ENCODE measurements at regions not wholly inside any gene's neighbourhood (a gene's known extent, or its start where the extent isn't known, plus 50 kb on each side); places are given as distances from the start of the nearest gene placed in this dataset.

DNA sequence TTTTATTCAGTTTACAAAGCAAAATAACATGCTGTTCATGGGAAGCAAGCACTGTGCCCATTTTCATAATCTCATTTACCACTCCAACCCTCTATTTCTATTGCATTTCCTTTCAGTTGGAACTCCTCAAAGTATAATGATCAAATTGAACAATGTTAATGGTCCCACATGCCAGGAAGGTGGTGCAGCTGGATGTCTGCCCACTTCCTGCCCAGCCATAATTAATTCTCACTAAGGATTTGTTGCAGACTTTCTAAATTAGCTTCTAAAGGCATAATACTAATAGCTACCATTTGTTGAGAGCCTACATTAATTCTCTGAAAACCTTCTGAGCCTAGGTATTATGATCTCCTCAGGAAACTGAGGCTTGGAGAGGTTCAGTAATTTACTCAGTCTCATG lies 316.1 kb upstream of the TPM1 start:
- H3K27ac Mint-ChIP-seq, result no peak overlapping the region
- no peaks in the 10 kb centered on the region for H3K36me3 Mint-ChIP-seq
- no peak overlapping the region for H3K4me3 Mint-ChIP-seq
- no peaks in the 10 kb centered on the region for H3K9me3 Mint-ChIP-seq (ENCODE audit: low read depth)
- no peaks in the 10 kb centered on the region for H3K4me1 Mint-ChIP-seq (ENCODE audit: low read depth)
- no peaks in the 10 kb centered on the region for H3K27me3 Mint-ChIP-seq

DNA sequence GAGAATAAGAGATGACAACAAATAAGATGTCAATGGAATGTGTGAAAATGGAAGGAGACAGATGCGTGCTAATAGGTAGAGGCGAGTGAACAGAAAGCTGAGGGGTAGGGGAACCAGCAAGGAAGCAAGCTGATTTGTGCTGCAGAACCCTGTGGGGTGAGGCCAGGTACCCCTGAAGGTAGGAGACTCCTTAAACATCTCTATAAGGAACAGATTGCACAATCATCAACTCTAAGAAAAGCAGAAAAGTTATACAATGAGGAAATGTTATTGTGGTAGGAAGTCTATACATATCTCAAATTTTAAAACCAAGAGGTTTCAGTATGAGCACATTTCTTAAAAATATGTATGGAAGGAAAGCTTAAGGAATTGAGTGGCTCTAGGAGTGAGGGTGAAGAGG lies 315.0 kb upstream of the TPM1 start:
- Mint-ChIP-seq H3K36me3 (no peaks in the 10 kb centered on the region), H3K27me3 (no peaks in the 10 kb centered on the region), H3K27ac (no peak overlapping the region), H3K4me1 (ENCODE audit: low read depth) (no peaks in the 10 kb centered on the region), H3K4me3 (no peak overlapping the region), H3K9me3 (ENCODE audit: low read depth) (no peaks in the 10 kb centered on the region)

DNA sequence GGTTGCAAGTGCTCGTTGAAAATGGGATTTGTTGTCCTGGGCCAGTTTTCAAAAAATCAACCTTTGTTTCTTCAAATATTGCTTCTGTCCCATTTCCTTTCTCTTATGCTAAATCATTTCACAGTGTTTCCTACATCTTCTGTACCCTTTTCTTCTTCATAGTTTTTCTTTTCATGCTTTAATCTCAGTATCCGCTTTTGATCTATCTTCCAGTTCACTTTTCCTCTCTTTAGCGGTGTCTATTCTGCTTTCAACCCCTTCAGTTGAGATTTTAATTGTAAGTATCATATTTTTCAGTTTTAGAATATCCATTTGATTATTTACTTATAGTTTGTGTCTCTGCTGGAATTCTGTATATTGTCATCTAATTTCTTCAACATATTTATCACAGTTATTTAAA lies 311.7 kb upstream of the TPM1 start:
- no peak overlapping the region for H3K4me3 Mint-ChIP-seq
- H3K27me3 Mint-ChIP-seq, result no peaks in the 10 kb centered on the region
- H3K27ac Mint-ChIP-seq, result no peak overlapping the region
- H3K36me3 Mint-ChIP-seq, result peaks cover 2% of the 10 kb centered on the region
- no peaks in the 10 kb centered on the region for H3K9me3 Mint-ChIP-seq (ENCODE audit: low read depth)
- H3K4me1 Mint-ChIP-seq (ENCODE audit: low read depth), result no peaks in the 10 kb centered on the region

DNA sequence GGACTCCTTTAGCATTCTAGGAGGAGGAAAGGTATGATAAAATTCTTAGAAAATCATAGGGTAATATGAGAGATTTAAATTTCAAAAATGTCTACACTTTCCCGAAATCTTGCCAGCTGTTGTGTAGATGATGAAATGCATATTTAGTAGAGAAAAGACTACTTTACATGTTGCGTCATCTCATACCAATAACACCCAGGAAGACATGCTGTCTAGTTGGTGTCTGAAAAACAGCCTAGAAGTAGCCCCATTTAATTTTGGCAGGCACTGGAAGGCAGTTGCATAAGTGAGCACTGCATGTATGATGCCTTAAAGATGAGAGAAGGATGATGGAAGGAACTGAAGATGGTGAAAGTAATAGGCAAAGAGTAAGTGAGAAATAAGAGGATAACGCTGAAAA lies 310.5 kb upstream of the TPM1 start:
- H3K36me3 Mint-ChIP-seq, result peaks cover 2% of the 10 kb centered on the region
- no peak overlapping the region for H3K4me3 Mint-ChIP-seq
- no peak overlapping the region for H3K27ac Mint-ChIP-seq
- H3K27me3 Mint-ChIP-seq, result no peaks in the 10 kb centered on the region
- no peaks in the 10 kb centered on the region for H3K4me1 Mint-ChIP-seq (ENCODE audit: low read depth)
- H3K9me3 Mint-ChIP-seq (ENCODE audit: low read depth), result no peaks in the 10 kb centered on the region

DNA sequence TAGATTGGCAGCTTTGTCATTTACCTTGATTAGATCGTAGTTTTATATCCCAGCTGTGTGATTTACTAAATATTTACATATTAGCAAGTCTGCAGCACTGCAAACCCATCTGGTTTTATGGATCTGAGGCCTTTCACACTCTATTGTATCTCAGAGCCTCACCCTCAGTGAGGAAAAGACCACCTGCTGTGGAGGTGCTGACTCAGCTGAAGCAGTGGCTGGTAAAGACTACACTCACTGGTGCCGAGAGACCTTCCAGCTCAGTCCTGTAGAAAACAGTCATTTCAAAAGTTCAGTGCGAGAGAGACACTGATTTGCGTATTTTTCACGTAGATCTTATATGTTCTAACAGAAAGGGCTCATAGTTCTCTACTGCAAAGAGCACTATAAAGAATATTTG lies 307.8 kb upstream of the TPM1 start:
- Mint-ChIP-seq H3K4me1 (ENCODE audit: low read depth) (no peaks in the 10 kb centered on the region), H3K36me3 (peaks cover 2% of the 10 kb centered on the region), H3K27ac (no peak overlapping the region), H3K27me3 (no peaks in the 10 kb centered on the region), H3K4me3 (no peak overlapping the region), H3K9me3 (ENCODE audit: low read depth) (no peaks in the 10 kb centered on the region)

DNA sequence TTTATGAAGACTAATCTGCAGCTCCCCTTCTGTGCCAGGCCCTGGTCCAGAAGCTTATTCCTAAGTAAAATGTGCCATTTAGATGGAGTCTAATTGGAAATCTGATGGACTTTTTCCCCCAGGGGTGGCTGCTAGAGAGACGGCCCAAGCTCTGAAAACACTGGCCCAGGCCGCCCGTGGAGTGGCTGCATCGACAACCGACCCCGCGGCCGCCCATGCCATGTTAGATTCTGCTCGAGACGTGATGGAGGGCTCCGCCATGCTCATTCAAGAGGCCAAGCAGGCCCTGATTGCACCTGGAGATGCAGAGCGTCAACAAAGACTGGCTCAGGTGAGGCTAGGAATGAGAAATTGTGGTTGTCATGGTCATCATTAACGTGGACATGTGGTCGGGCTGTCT lies 305.8 kb upstream of the TPM1 start:
- peaks cover 2% of the 10 kb centered on the region for H3K36me3 Mint-ChIP-seq
- no peak overlapping the region for H3K4me3 Mint-ChIP-seq
- H3K9me3 Mint-ChIP-seq (ENCODE audit: low read depth), result no peaks in the 10 kb centered on the region
- no peak overlapping the region for H3K27ac Mint-ChIP-seq
- no peaks in the 10 kb centered on the region for H3K4me1 Mint-ChIP-seq (ENCODE audit: low read depth)
- no peaks in the 10 kb centered on the region for H3K27me3 Mint-ChIP-seq

DNA sequence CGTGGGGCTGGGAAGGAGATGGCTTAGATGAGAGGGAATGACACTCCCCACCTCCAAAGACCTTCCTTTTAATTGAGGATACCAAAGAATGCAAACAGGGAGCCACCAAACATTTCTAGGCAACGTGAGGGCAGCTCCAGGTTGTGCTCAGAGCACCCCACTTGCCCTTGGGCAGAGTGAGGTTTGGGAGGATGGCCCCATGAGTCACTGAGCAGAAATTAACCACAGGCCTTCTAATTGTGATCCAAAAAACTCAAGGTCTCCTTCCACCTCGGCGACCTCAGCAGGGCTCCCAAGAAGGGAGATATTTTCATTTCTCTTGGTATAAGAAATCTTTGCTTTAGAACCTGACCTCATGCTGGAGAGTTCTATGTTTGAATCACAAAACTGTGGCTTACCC lies 305.0 kb upstream of the TPM1 start:
- peaks cover 2% of the 10 kb centered on the region for H3K36me3 Mint-ChIP-seq
- H3K4me3 Mint-ChIP-seq, result no peak overlapping the region
- peaks cover 6% of the 10 kb centered on the region for H3K4me1 Mint-ChIP-seq (ENCODE audit: low read depth)
- H3K9me3 Mint-ChIP-seq (ENCODE audit: low read depth), result no peaks in the 10 kb centered on the region
- H3K27me3 Mint-ChIP-seq, result no peaks in the 10 kb centered on the region
- H3K27ac Mint-ChIP-seq, result no peak overlapping the region

DNA sequence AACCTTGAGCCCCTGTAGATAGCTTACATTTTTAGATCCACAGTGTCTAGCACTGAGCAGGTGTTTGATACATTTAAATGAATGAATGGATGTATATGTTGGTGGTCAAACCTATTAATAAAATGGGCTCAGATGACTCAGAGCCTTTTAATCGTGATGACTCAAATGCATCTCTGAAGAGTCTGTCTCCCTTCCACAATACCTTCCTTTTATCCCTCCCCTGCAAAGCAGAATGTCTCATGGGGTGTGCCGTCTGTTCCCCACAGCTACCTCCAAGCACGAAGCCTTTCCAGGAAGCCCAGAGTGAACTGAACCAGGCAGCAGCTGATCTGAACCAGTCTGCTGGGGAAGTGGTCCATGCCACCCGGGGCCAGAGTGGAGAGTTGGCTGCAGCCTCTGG lies 303.5 kb upstream of the TPM1 start:
- H3K4me3 Mint-ChIP-seq, result no peak overlapping the region
- H3K27me3 Mint-ChIP-seq, result no peaks in the 10 kb centered on the region
- peaks cover 2% of the 10 kb centered on the region for H3K36me3 Mint-ChIP-seq
- no peaks in the 10 kb centered on the region for H3K9me3 Mint-ChIP-seq (ENCODE audit: low read depth)
- H3K27ac Mint-ChIP-seq, result no peak overlapping the region
- H3K4me1 Mint-ChIP-seq (ENCODE audit: low read depth), result peaks cover 8% of the 10 kb centered on the region

DNA sequence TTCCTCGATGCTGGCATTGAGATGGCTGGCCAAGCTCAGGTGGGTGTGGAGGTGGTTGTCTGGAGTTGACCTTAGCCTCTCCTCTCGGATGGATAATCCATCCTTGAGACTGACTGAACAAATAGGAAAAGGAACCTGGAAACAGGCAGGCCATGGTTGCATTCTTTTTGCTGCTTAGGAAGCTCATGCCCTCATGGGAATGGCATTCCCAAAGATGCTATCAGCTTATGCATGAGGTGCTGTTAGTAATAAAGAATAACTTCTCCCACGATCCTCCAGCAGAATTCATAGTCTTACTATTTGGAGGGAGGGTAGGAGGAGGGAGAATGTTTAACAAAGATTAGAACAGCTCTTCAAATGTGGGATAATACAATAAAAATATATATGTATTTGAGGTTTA lies 303.0 kb upstream of the TPM1 start:
- H3K9me3 Mint-ChIP-seq (ENCODE audit: low read depth), result no peaks in the 10 kb centered on the region
- H3K4me3 Mint-ChIP-seq, result no peak overlapping the region
- no peaks in the 10 kb centered on the region for H3K27me3 Mint-ChIP-seq
- peaks cover 8% of the 10 kb centered on the region for H3K4me1 Mint-ChIP-seq (ENCODE audit: low read depth)
- peaks cover 2% of the 10 kb centered on the region for H3K36me3 Mint-ChIP-seq
- no peak overlapping the region for H3K27ac Mint-ChIP-seq

DNA sequence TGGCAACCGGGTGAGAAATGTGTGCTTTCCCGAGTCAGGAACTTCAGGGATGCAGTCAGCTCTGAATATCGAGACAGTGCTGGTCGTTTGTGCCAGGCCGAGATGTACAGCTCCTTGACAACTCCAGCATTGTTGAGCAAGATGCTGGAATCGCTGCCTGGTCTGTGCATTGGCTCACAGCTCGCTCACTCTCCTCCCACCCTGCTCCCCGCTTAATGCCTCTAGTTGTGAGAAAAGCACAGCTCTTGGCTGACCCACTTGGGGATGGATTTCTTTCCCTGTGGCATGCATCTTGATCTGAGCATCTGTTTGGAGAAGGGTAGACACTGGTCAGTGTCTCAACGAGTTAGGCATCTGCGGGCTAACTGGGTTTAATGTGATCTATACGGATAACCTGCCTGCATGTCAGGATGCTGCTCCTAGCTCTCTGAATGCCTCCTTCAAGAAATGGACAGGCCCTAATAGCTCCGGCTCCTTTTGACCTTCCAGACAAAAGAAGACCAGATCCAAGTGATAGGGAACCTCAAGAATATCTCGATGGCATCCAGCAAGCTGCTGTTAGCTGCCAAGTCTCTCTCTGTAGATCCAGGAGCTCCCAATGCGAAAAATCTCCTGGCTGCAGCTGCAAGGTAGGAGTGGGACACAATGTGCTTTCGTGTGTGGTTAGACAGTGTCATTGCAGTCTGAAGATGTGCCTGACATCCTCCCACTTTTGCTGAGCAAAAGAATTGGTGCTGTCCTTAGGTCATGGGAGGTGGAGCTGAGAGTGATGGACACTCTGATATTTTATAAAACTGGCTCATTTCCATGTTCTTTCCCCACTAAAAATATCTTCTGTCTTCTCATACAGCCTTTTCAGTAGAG lies 302.2 kb upstream of the TPM1 start:
- no peak overlapping the region for H3K27ac Mint-ChIP-seq

DNA sequence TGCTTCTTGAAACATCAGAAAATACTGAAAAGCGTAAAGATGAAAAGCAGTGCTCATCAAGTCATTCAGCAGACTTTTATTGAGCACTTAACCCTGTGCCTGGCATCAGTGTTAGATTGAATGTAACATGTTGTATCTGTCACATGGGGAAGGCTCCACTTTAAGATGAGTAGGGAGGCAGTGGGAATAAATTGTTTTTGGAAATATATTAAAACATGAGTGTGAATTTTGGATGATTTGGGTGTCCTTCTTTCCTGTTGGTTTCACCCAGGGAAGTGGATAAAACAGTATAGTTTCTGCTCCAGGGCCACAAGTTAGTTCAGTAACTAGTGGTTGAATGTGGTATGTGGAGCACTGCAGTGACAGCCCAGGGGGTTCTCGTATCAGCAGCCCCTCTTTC lies 301.4 kb upstream of the TPM1 start:
- Mint-ChIP-seq H3K9me3 (ENCODE audit: low read depth) (no peaks in the 10 kb centered on the region), H3K27me3 (peaks cover 1% of the 10 kb centered on the region), H3K27ac (no peak overlapping the region), H3K36me3 (no peaks in the 10 kb centered on the region), H3K4me3 (no peak overlapping the region), H3K4me1 (ENCODE audit: low read depth) (peaks cover 8% of the 10 kb centered on the region)

More for the DNA sequence above, 302.2 kb upstream of the TPM1 start:
- Mint-ChIP-seq H3K36me3 (peaks cover 2% of the 10 kb centered on the region), H3K4me1 (ENCODE audit: low read depth) (peaks cover 8% of the 10 kb centered on the region), H3K27me3 (peaks cover 1% of the 10 kb centered on the region), H3K9me3 (ENCODE audit: low read depth) (no peaks in the 10 kb centered on the region), H3K4me3 (no peak overlapping the region)

DNA sequence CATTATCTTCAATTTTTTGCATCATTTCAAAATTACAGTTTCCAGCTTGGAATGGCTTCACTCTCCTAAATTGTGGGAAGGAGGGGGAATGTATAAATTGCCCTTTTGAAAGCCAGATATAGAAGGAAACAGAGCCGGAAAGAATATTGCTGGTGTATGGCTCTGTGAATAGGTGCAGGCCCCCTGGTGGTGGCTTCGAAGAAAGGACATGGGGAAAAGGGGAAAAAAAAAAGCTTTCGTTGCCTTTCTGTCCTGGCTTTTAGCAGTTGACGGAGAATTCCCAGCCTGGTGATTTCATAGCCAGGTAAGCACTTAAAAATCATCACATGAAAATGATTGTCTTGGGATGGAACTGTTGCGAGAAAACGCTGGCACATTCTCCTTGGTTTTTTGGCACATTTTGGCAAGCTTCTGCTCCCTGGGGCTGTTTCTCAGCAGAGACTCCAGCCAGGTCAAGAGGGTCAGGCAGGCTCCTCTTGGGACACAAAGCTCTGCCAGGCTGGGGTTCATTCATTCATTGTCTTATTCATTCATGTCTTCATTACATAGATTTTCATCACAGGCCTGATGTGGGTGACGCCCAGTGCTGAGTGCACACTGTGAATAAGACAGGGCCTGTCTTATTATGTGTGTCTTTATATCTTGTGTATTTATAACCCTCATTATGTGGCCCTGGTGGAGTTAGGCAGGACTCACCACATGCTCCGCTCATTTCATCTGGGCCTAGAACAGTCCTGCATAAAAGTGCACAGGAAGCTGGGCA lies 300.0 kb upstream of the TPM1 start:
- Mint-ChIP-seq H3K27ac (no peak overlapping the region), H3K27me3 (peaks cover 1% of the 10 kb centered on the region), H3K36me3 (no peaks in the 10 kb centered on the region)

DNA sequence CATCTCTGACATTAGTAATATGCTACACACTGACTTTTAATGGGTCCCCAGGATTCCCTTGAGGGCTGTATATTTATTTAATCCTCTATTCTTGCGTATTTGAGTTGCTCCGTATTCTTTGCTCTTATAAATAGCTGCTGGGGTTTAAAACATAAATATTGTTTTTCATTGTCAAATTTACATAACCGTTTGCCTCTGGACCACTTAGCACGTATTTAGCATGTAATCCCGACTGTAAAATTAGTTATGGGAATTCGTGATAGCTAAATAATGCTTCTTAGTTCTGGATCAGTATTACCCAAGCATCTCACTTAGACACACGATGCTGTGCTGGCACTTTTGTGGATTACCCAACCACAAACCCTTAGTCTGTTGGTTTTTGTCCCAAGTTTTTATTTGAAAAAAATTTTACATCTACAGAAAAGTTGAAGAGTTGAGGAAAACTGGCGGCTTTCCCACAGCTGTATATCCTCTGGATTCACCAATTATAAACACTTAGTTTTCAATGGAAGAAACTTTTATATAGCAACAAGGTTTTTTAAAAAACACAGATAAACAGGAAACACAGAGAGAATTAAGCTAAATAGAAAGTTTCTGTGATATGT lies 296.8 kb upstream of the TPM1 start:
- peaks cover 1% of the 10 kb centered on the region for H3K27me3 Mint-ChIP-seq
- H3K36me3 Mint-ChIP-seq, result no peaks in the 10 kb centered on the region
- H3K27ac Mint-ChIP-seq, result no peak overlapping the region
- no peak overlapping the region for H3K4me3 Mint-ChIP-seq
- H3K9me3 Mint-ChIP-seq (ENCODE audit: low read depth), result no peaks in the 10 kb centered on the region
- peaks cover 8% of the 10 kb centered on the region for H3K4me1 Mint-ChIP-seq (ENCODE audit: low read depth)

More for the DNA sequence above, 300.0 kb upstream of the TPM1 start:
- peaks cover 8% of the 10 kb centered on the region for H3K4me1 Mint-ChIP-seq (ENCODE audit: low read depth)
- no peaks in the 10 kb centered on the region for H3K9me3 Mint-ChIP-seq (ENCODE audit: low read depth)
- no peak overlapping the region for H3K4me3 Mint-ChIP-seq

DNA sequence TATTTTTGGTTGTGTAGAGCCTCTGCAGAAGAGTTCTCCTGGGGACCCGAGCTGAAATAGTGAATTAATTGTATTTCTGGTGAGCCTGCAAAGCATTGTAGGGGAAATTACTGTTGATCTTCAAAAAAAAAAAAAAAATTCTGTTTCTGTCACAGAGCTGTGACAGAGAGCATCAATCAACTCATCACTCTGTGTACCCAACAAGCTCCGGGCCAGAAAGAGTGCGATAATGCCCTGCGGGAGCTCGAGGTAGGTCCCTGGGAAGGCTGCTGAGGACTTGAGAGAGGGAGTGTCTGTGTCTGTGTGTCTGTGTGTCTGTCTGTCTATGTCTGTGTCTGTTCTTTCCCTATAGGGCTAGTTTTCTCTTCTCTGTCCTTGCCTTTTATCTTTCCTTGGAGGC lies 294.4 kb upstream of the TPM1 start:
- H3K36me3 Mint-ChIP-seq, result no peaks in the 10 kb centered on the region
- no peak overlapping the region for H3K4me3 Mint-ChIP-seq
- no peaks in the 10 kb centered on the region for H3K9me3 Mint-ChIP-seq (ENCODE audit: low read depth)
- no peaks in the 10 kb centered on the region for H3K4me1 Mint-ChIP-seq (ENCODE audit: low read depth)
- peaks cover 1% of the 10 kb centered on the region for H3K27me3 Mint-ChIP-seq
- H3K27ac Mint-ChIP-seq, result no peak overlapping the region

DNA sequence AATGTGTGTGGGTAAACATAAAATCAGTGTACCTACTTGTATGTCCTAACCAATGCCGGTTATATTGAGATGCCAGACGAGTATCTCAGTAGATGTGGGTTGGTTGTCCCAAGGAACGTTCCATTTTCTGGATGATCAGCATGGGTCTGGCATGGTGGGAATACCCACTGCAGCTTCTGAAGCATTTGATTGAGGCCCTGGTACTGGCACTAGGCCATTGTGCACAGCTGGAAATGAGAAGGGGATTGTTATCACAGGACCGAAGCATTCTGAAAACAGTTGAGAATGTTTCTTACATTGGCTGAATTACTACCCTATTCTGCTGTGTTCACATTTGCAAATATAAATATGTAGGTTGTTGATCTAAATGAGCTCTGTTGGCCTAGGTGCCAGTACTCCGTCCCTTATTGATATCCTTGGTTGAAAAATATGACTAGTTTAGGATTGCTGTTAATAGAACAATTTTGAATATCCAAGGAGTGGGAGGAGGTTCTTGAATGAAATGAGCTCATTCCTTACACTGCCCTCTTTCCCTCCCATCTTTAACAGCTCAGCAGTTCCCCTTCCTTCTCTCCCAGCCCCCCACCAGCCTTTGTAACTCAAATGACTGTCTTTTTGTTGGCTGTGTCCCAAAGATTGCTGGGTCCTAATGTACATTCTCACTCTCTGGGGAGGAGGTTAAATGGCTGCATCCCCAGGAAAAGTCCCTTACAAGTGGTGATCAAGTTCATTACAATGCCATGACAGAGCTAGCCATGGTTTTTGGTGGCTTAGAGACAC lies 293.3 kb upstream of the TPM1 start:
- H3K27me3 Mint-ChIP-seq, result peaks cover 1% of the 10 kb centered on the region

More for the DNA sequence above, 293.3 kb upstream of the TPM1 start:
- no peaks in the 10 kb centered on the region for H3K36me3 Mint-ChIP-seq
- no peaks in the 10 kb centered on the region for H3K4me1 Mint-ChIP-seq (ENCODE audit: low read depth)
- no peak overlapping the region for H3K27ac Mint-ChIP-seq
- no peak overlapping the region for H3K4me3 Mint-ChIP-seq
- no peaks in the 10 kb centered on the region for H3K9me3 Mint-ChIP-seq (ENCODE audit: low read depth)

Measured in activated naive CD8-positive, alpha-beta T cell (primary cell).